Stimulated activated effector memory CD8-positive, alpha-beta T cell treated with anti-CD3 and anti-CD28 coated beads, Interleukin-12 subunit alpha, Interleukin-12 subunit beta, amount 100 ng/mL, for 72 hours (primary cell): ENCODE measurements at regions not wholly inside any gene's neighbourhood (a gene's known extent, or its start where the extent isn't known, plus 50 kb on each side); places are given as distances from the start of the nearest gene placed in this dataset.

Source experiments
- ATAC-seq: fragments of 150-1000 bp; cut with Tn5 transposase; 2 replicates; pipeline ENCODE4 v1.10.0; 2021
- DNase-seq, 2 donors: peaks; one replicate each; pipeline ENCODE4 v3.0.0; 2021 to 2022; ENCODE audit warnings: low spot score in 2 of 2
- H3K27ac Mint-ChIP-seq: one replicate; pipeline ENCODE4 v1.8.0; 2022; ENCODE audit warnings: mild to moderate bottlenecking, mixed read lengths
- H3K36me3 Mint-ChIP-seq: one replicate; pipeline ENCODE4 v1.8.0; 2022; ENCODE audit warnings: mild to moderate bottlenecking, mixed read lengths
- H3K4me1 Mint-ChIP-seq: one replicate; pipeline ENCODE4 v1.8.0; 2022; ENCODE audit warnings: mixed read lengths
- H3K4me3 Mint-ChIP-seq: one replicate; pipeline ENCODE4 v1.8.0; 2022; ENCODE audit warnings: mild to moderate bottlenecking, mixed read lengths
- H3K9me3 Mint-ChIP-seq: one replicate; pipeline ENCODE4 v1.8.0; 2022; ENCODE audit warnings: mixed read lengths

DNA sequence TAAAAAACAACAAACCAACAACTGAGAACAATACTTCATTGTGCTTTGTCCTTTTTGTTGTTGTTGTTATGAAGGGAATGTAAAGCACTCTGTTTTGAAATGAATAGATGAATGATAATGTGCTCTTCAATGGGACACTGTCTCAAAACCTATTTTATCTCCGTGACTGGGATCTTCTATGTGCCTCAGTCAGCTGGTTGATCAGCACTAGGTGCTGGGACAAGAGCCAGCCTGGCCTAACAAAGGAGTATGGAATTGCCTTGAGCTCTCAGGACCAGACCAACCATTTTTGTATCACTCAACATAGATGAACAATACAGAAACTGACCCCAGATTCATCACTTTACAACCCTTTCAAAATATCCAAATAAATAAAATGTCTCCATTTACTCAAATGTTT is 440.2 kb downstream of the KCNJ2 start:
- no peak for DNase-seq
- H3K4me3 Mint-ChIP-seq, result no peak overlapping the region
- H3K36me3 Mint-ChIP-seq, result no peaks in the 10 kb centered on the region
- peaks cover 2% of the 10 kb centered on the region for H3K9me3 Mint-ChIP-seq
- ATAC-seq, result no peak
- no peaks in the 10 kb centered on the region for H3K4me1 Mint-ChIP-seq
- no peak overlapping the region for H3K27ac Mint-ChIP-seq

DNA sequence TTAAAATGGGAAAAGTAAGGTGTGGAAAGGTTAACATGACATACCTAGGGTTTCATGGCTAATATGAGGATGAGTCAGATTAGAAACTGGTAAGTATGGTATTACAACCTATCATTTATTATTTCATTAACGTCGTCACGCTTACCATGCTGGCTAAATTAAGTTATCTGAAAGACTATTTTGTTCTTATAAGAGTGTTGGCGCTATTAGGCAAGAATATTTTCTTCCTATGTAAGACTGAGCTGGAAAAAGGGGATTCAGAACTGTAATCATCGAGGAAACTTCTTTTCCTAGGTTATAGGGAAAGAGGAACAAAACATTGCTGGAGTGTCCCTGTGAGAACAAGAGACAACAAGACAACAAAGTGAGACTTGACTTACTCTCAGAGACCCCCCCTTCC is 440.8 kb downstream of the KCNJ2 start:
- DNase-seq, result no peak
- H3K9me3 Mint-ChIP-seq, result peaks cover 2% of the 10 kb centered on the region
- H3K4me1 Mint-ChIP-seq, result no peaks in the 10 kb centered on the region
- H3K27ac Mint-ChIP-seq, result no peak overlapping the region
- H3K36me3 Mint-ChIP-seq, result no peaks in the 10 kb centered on the region
- no peak overlapping the region for H3K4me3 Mint-ChIP-seq
- ATAC-seq, result no peak

DNA sequence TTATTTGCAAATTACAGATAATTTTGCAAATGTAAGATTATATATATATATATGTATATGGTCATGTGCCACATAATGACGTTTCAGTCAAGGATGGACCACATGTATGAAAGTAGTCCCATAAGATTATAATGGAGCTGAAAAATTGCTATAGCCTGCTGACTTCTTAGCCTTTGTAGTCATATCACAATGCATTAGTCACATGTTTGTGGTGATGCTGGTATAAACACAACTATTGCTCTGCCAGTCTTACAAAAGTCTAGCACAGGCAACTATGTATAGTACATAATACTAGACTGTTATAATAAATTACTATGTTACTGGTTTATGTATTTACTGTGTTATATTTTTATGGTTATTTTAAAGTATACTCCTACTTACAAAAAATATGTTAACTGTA is 444.3 kb downstream of the KCNJ2 start:
- DNase-seq (no peak), ATAC-seq (no peak)
- no peaks in the 10 kb centered on the region for H3K4me1 Mint-ChIP-seq
- peaks cover 3% of the 10 kb centered on the region for H3K9me3 Mint-ChIP-seq
- no peak overlapping the region for H3K27ac Mint-ChIP-seq
- no peak overlapping the region for H3K4me3 Mint-ChIP-seq
- no peaks in the 10 kb centered on the region for H3K36me3 Mint-ChIP-seq

DNA sequence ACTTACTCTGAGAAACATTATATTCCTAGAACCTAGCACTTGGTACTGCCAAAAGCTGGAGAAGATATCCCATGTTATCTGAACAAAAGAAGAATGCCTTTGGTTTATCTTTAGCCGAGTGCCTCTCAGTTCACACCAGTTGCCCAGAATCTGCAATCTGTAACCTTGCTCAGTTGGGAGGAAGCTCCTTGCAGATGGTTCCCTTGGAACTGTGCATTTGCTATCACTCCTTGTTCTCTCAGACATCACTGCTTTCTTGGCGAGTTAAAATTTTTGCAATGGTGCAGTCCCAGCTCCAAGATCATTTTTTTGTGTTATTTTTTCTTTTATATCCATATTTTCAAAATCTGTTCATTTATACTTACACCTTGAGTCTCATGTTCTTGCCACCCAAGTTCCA is 446.5 kb downstream of the KCNJ2 start:
- Mint-ChIP-seq H3K9me3 (peaks cover 9% of the 10 kb centered on the region), H3K36me3 (no peaks in the 10 kb centered on the region), H3K4me1 (no peaks in the 10 kb centered on the region), H3K27ac (no peak overlapping the region), H3K4me3 (no peak overlapping the region)
- ATAC-seq (no peak), DNase-seq (no peak)

DNA sequence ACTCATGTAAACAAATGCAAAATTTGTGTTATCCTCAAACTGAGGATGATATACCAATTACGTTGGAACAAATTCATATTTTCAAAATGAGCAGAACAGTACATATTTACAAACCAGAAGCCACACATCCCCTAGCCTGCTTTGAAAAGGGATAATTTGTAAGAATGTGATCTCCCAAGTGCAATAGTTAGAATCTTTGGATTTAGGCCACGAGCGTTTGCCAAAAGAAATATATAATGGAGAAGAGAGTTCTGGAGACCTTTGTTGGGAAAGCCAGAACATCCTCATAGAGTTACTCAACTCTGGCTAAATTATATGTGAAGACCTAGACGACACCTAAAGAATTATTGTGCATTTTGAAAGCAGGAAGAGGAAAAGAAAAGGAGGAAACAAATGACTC is 449.3 kb downstream of the KCNJ2 start:
- Mint-ChIP-seq H3K36me3 (no peaks in the 10 kb centered on the region), H3K4me3 (no peak overlapping the region), H3K9me3 (peaks cover 7% of the 10 kb centered on the region), H3K4me1 (no peaks in the 10 kb centered on the region), H3K27ac (no peak overlapping the region)
- DNase-seq (no peak), ATAC-seq (no peak)

DNA sequence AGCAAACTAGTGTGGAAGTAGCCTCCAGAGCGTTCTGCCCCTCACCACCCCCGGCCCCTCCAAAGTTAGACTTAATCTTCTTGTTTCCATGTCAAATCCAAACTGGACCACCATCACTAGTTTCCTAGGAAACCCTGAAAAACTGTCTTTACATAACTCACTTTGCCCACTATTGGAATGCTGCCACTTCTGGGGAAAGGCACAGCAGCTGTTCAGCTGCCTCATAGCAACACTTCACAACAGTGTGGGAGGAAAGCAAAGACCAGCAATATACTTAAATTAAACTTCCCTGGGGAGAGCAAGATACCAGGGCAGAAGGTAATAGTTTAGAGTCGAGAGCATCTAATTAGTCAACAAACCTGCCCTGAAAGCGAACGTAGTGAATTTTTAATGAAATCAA is 452.2 kb downstream of the KCNJ2 start:
- H3K9me3 Mint-ChIP-seq, result peaks cover 7% of the 10 kb centered on the region
- no peaks in the 10 kb centered on the region for H3K36me3 Mint-ChIP-seq
- H3K4me3 Mint-ChIP-seq, result no peak overlapping the region
- no peak overlapping the region for H3K27ac Mint-ChIP-seq
- DNase-seq, result no peak
- no peaks in the 10 kb centered on the region for H3K4me1 Mint-ChIP-seq
- no peak for ATAC-seq

DNA sequence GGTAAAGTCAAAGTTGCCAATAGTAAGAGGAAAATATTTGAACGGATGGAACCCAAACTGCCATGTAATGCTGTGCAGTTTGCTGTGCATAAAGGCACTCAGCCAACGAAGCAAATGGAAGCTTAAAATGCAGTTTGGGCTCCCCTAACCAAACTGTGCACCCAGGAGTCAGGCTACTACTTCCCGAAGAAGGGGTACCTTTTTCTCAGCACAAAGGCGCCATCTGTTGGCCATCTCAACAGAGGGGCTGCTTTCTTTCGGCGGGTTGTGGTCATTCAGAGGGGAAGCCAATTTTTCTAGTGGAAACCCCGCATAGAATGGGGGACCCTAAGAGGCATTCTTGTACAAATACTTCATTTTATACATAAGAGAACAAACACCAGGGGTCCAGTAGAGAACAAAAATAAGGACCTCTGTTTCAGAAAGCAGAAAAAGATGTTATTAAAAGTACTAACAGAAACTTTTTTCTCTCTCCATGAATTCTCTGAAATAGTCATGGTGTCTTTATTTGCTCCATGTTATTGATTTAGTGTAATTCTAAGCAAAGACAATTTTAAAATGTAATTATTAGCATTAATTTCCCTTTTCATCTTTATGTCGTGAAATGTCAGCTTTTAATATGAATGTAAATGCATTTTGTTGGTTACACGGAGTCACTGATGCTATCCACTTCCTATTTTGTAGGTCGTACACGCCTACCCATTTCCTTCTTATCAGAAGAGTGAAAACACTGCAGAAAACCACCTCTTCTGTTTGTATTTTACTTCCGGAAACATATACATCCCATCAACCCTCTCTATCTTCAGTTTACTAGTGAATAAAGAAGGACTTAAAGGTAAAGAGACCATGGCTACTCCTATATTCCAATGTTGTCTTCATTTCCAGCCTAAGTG is 453.3 kb downstream of the KCNJ2 start:
- DNase-seq, result no peak
- H3K27ac Mint-ChIP-seq, result no peak overlapping the region
- no peaks in the 10 kb centered on the region for H3K36me3 Mint-ChIP-seq
- no peak overlapping the region for H3K4me3 Mint-ChIP-seq
- no peaks in the 10 kb centered on the region for H3K4me1 Mint-ChIP-seq
- peaks cover 7% of the 10 kb centered on the region for H3K9me3 Mint-ChIP-seq
- ATAC-seq, result no peak

DNA sequence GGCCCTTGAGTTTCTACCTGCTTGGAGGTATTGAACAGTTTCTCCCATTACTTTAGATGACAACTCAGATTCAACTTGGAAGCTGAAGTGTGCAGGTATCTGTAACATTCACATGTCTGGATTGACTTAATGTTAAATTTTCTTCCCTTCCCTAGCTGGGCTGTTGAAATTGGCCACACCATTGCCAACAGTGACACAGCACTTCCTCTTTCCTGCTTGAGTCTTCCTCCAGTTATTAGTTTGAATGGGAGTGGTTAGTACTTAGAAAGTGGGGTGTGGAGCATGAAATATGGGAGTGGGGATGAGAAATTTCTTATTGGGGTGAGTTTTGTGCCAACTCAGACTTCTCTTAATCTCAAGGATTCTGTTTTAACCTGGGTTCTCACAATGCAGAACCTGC is 454.9 kb downstream of the KCNJ2 start:
- H3K4me1 Mint-ChIP-seq, result no peaks in the 10 kb centered on the region
- H3K36me3 Mint-ChIP-seq, result no peaks in the 10 kb centered on the region
- no peak overlapping the region for H3K4me3 Mint-ChIP-seq
- no peak for ATAC-seq
- peaks cover 3% of the 10 kb centered on the region for H3K9me3 Mint-ChIP-seq
- no peak overlapping the region for H3K27ac Mint-ChIP-seq
- no peak for DNase-seq

DNA sequence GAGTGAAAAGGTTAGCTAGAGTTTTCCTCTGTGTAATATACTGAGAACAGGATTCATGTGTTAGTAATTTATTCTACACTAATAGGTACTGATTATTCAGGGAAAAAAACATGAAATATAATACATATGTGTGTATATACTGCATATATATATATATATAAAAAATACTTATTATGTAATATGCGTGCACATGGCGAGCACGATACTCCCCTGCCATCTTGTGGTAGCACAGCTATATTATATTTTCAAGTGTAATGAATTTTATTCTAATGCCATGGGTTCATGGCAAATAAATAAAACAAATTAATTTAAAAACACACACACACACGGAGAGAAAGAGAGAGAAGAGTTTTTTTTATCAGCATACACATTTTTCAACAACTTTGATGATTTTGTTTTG is 460.6 kb downstream of the KCNJ2 start:
- DNase-seq, result no peak
- Mint-ChIP-seq H3K4me3 (no peak overlapping the region), H3K4me1 (no peaks in the 10 kb centered on the region), H3K36me3 (no peaks in the 10 kb centered on the region), H3K27ac (no peak overlapping the region), H3K9me3 (no peaks in the 10 kb centered on the region)
- no peak for ATAC-seq

DNA sequence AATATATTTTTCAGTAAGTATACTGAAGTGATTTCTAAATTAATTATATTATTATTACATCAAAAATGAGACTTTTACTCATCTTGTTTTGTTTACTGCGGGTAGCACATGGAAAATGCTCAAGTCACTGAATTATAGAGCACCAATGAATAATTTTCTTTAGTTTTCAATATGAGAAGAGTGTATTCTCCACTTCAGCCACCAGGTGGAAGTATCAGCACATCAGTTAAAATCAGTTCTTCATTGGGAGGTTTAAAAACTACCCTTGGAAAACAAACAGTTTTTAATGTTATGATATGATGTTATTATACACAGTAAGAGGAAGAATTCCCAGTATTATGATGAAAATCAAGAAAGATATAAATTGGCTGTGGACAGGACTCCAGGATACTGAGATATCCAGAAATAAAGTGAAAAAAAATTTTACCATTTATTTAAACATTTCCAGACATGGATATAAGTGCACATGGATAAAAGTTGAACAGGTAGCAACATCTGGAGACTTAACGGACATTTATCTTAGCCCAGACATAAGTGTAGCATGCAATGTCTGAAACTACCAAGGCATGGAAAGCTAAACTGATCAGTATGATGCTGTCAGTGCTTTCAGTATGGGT is 467.3 kb downstream of the KCNJ2 start:
- no peak overlapping the region for H3K27ac Mint-ChIP-seq
- H3K36me3 Mint-ChIP-seq, result no peaks in the 10 kb centered on the region
- H3K4me1 Mint-ChIP-seq, result no peaks in the 10 kb centered on the region
- no peak overlapping the region for H3K4me3 Mint-ChIP-seq
- no peak for ATAC-seq
- H3K9me3 Mint-ChIP-seq, result no peaks in the 10 kb centered on the region
- no peak for DNase-seq

DNA sequence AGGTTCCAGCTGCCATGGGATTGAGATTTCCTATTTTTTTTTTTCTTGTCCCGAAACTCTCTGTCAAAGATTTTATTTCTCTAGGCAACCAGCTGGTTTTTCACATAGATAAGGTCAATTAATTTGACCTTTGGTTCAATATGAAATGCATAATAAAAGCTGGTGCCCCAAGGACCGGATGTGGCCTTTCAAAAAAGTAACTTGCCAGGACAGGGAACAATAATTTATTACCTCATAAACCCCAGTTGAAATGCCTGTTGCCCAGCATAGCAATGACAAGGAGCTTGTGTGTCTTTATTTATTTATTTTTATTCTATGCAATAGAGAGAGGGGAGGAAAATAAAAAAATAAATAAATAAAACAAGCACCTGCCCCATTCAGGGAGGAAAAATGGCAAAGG is 472.7 kb downstream of the KCNJ2 start:
- no peak overlapping the region for H3K4me3 Mint-ChIP-seq
- DNase-seq (no peak), ATAC-seq (no peak)
- H3K36me3 Mint-ChIP-seq, result no peaks in the 10 kb centered on the region
- no peak overlapping the region for H3K27ac Mint-ChIP-seq
- H3K4me1 Mint-ChIP-seq, result no peaks in the 10 kb centered on the region
- H3K9me3 Mint-ChIP-seq, result peaks cover 3% of the 10 kb centered on the region

DNA sequence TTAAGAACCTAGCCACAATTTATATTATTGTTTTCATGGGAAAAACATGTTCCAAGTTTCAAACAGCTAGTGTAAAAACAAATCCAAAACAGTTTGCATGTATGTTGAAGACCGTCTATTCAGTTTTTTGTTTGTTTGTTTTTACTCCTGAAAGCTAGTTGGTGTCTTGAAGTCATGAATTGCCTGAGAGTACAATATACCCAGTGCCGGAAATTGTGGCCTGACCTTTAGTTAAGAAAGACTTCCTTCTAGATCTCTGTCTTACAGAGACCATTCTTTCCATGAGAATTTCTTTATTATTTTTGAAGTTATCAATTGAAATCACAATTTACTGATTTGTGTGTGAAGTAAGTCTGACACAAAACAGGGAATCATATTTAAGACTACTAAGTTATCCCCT is 474.8 kb downstream of the KCNJ2 start:
- ATAC-seq, result no peak
- H3K4me3 Mint-ChIP-seq, result no peak overlapping the region
- DNase-seq, result no peak
- H3K4me1 Mint-ChIP-seq, result no peaks in the 10 kb centered on the region
- H3K27ac Mint-ChIP-seq, result no peak overlapping the region
- H3K36me3 Mint-ChIP-seq, result no peaks in the 10 kb centered on the region
- H3K9me3 Mint-ChIP-seq, result peaks cover 3% of the 10 kb centered on the region

DNA sequence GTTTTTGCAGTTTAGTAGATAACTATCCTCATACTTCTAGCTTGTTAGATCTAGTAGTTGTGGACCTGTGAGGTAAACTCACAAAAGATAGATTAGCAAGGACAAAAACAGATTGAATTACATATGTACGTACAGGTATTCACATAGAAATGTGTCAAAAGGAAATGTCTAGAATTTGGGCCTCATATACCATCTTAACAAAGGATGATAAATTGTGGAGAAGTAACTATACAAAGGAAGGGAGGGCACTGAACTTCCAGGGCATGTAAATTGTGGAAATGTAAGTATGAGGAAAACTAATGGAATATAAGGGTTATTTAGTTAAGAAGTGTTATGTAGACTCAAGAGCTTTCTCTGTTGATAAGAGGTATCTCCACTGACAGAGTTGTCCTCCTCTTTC is 477.3 kb downstream of the KCNJ2 start:
- Mint-ChIP-seq H3K4me3 (no peak overlapping the region), H3K9me3 (peaks cover 3% of the 10 kb centered on the region), H3K4me1 (no peaks in the 10 kb centered on the region), H3K27ac (no peak overlapping the region), H3K36me3 (no peaks in the 10 kb centered on the region)
- ATAC-seq, result no peak
- DNase-seq, result no peak

DNA sequence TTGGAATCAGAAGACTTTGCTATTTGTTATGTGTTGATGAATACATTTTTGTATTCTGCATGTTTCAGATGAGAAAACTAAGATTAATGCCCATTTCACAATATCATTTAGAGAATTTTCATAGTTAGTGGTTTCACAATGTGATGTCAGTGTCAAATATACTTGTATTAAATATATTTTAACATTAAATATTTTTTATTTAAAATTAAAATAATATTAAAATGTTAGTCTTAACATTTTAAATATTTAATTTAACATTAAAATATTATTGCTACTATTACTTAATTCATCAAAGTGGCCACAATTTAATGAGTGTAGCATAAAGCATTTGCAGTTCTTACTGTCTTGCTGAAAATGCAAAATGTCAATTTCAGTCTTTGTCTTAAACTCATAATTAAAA is 478.8 kb downstream of the KCNJ2 start:
- no peaks in the 10 kb centered on the region for H3K4me1 Mint-ChIP-seq
- H3K4me3 Mint-ChIP-seq, result no peak overlapping the region
- H3K27ac Mint-ChIP-seq, result no peak overlapping the region
- no peaks in the 10 kb centered on the region for H3K36me3 Mint-ChIP-seq
- no peak for ATAC-seq
- peaks cover 3% of the 10 kb centered on the region for H3K9me3 Mint-ChIP-seq
- DNase-seq, result no peak

DNA sequence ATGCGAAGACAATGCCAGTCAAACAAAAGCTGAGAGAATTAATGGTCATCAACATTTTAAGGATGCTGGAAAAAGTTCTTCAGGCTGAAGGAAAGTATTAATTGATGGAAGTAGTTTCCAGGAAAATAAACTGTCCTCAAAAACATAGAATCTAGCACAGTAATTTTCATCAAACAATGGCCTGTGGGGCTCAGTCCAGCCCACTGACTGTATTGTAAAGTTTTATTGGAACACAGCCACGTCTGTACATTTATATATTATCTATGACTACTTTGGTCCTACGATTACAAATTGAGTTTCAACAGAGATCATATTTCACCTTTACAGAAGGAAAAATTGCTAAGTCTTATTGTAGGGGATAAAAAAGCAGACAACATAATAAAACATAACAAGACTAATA is 484.5 kb downstream of the KCNJ2 start:
- Mint-ChIP-seq H3K36me3 (no peaks in the 10 kb centered on the region), H3K4me3 (no peak overlapping the region), H3K4me1 (no peaks in the 10 kb centered on the region), H3K27ac (no peak overlapping the region), H3K9me3 (no peaks in the 10 kb centered on the region)
- no peak for DNase-seq
- no peak for ATAC-seq

DNA sequence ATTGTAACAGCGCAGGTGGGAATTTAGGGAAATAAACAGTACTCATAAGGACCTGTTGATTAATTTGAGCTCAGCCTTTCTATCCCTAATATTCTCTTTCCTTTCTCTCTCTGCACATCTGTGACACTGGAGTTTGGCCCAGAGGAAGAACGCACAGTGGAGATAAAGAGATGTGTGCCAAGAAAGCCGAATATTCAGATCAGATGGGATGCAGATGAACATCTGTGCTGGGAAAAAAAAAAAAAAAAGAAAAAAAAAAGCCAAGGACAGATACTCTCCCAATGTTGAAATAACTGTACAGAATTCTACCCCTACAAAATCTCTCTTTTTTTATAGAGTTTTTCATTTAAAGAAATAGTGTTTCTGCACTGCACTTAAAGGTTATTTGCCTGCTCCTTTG is 485.4 kb downstream of the KCNJ2 start:
- Mint-ChIP-seq H3K36me3 (no peaks in the 10 kb centered on the region), H3K4me1 (no peaks in the 10 kb centered on the region), H3K4me3 (no peak overlapping the region), H3K9me3 (peaks cover under 1% of the 10 kb centered on the region), H3K27ac (no peak overlapping the region)
- no peak for DNase-seq
- no peak for ATAC-seq
